Keratinocyte (primary cell): ENCODE measurements at regions not wholly inside any gene's neighbourhood (a gene's known extent, or its start where the extent isn't known, plus 50 kb on each side); places are given as distances from the start of the nearest gene placed in this dataset.
A peak's percentile ranks its signal among the peaks of the same experiment; 100 is the strongest.

Experiments used
- DNase-seq: peaks from one replicate; pipeline ENCODE4 v3.0.0-alpha.2; 2011; ENCODE audit warnings: low read depth, missing footprints, low spot score
- FAIRE-seq: peaks from 2 replicates; lab custom pipeline; 2011; peaks lifted over from hg19 to GRCh38; lab: Jason Lieb, UNC
- H2AFZ ChIP-seq: 2 replicates; pipeline ENCODE4 v1.6.0; 2012; ENCODE audit warnings: low read length, control low read depth, inconsistent platforms; ENCODE audit not compliant: control insufficient read depth
- H3K27ac ChIP-seq: 2 replicates; pipeline ENCODE4 v1.5.1; 2011; ENCODE audit warnings: low read length; ENCODE audit not compliant: control insufficient read depth, insufficient read depth
- H3K27me3 ChIP-seq: 3 replicates; pipeline ENCODE4 v1.6.0; 2011; ENCODE audit warnings: low read length; ENCODE audit not compliant: control insufficient read depth, insufficient read depth; ENCODE audit errors: extremely low read depth
- H3K36me3 ChIP-seq, 2 experiments: 2 replicates in 1 of 2; 3 replicates in 1 of 2; pipeline ENCODE4 v1.5.1; 2011; ENCODE audit warnings: low read length in 2 of 2, mild to moderate bottlenecking in 1 of 2; ENCODE audit not compliant: control insufficient read depth in 2 of 2, insufficient read depth in 2 of 2; ENCODE audit errors: extremely low read depth in 1 of 2
- H3K4me1 ChIP-seq: 3 replicates; pipeline ENCODE4 v1.5.1; 2011; ENCODE audit warnings: low read length; ENCODE audit not compliant: control insufficient read depth, insufficient read depth; ENCODE audit errors: extremely low read depth
- H3K4me2 ChIP-seq: 3 replicates; pipeline ENCODE4 v1.6.0; 2011; ENCODE audit warnings: low read depth, low read length; ENCODE audit not compliant: control insufficient read depth, insufficient read depth; ENCODE audit errors: extremely low read depth
- H3K4me3 ChIP-seq, 3 experiments: fragments of 200-600 bp in 1 of 3; sonication (generic) in 1 of 3; 2 replicates in 2 of 3; 3 replicates in 1 of 3; pipeline ENCODE4 v1.5.1; 2011 to 2016; ENCODE audit warnings: low read length in 3 of 3, mild to moderate bottlenecking in 3 of 3, control low read depth in 2 of 3, inconsistent platforms in 1 of 3, low read depth in 1 of 3, mixed read lengths in 1 of 3, mixed run types in 1 of 3, moderate library complexity in 1 of 3; ENCODE audit not compliant: control insufficient read depth in 2 of 3, insufficient read depth in 2 of 3; ENCODE audit errors: extremely low read depth in 1 of 3
- H3K79me2 ChIP-seq: 2 replicates; pipeline ENCODE4 v1.6.0; 2012; ENCODE audit warnings: low read length; ENCODE audit not compliant: control insufficient read depth, insufficient read depth
- H3K9ac ChIP-seq: 3 replicates; pipeline ENCODE4 v1.6.0; 2011; ENCODE audit warnings: low read length; ENCODE audit not compliant: control insufficient read depth, insufficient read depth; ENCODE audit errors: extremely low read depth
- H3K9me1 ChIP-seq: 3 replicates; pipeline ENCODE4 v1.6.0; 2011; ENCODE audit warnings: low read length; ENCODE audit not compliant: control insufficient read depth, insufficient read depth; ENCODE audit errors: extremely low read depth
- H3K9me3 ChIP-seq: 2 replicates; pipeline ENCODE4 v1.5.1; 2012; ENCODE audit warnings: low read depth, low read length; ENCODE audit not compliant: control insufficient read depth
- H4K20me1 ChIP-seq: 3 replicates; pipeline ENCODE4 v1.6.0; 2011; ENCODE audit warnings: low read length; ENCODE audit not compliant: control insufficient read depth, insufficient read depth; ENCODE audit errors: extremely low read depth
- CTCF ChIP-seq, 3 experiments: IDR thresholded peaks in 1 of 3; conservative IDR thresholded peaks in 1 of 3; optimal IDR thresholded peaks in 1 of 3; 2 replicates in 2 of 3; 3 replicates in 1 of 3; pipeline versions ENCODE3 to v1.5.1; 2011; ENCODE audit warnings: low read length in 3 of 3, mild to moderate bottlenecking in 3 of 3, moderate library complexity in 2 of 3, control low read depth in 1 of 3, inconsistent platforms in 1 of 3; ENCODE audit not compliant: insufficient read depth in 2 of 3; ENCODE audit errors: extremely low read depth in 1 of 3
- EZH2 ChIP-seq: IDR thresholded peaks from one replicate; pipeline ENCODE4 v1.6.1; 2012; ENCODE audit warnings: inconsistent platforms, mild to moderate bottlenecking, low read length, moderate library complexity
- dilution Hi-C: fragments of 300-500 bp; cut with MboI; formaldehyde crosslinking; loops from one replicate; pipeline ENCODE4 v1.7.0; 2020; ENCODE audit warnings: low sequenced_read_pairs; ENCODE audit not compliant: extremely low pct_ligation_motif_present

DNA sequence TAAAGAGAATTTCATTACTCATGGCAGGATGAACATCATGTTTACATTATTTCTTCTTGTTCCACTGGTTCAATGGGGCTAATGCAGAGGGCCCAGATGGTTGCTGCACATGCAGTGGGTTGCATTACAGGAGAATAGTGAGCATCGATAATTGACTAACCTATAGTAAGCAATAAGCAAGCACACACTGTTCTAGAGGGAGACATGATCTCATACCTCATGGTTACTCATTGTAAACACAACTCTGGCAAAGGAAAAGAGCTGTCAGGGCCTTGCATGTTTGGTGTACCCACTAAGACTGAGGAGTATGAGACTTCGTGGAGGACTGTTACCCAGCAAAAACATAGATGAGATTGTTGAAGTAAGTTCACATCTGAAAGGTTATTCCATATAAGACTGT, 885.6 kb upstream of the VRK2 start:
- no peak overlapping the region for H2AFZ ChIP-seq
- no peak overlapping the region for H3K4me3 ChIP-seq
- dilution Hi-C loops: no loop called here
- H3K9ac ChIP-seq: no peak overlapping the region
- no peaks in the 10 kb centered on the region for H3K4me1 ChIP-seq
- H3K4me2 ChIP-seq: no peak overlapping the region
- no peaks in the 10 kb centered on the region for H4K20me1 ChIP-seq
- no peak overlapping the region for H3K27ac ChIP-seq
- no peak for DNase-seq
- no peak for TF ChIP-seq CTCF (optimal IDR thresholded peaks at IDR 0.05 in 1 of 3, IDR thresholded peaks at IDR 0.05 in 1 of 3, conservative IDR thresholded peaks at IDR 0.05 in 1 of 3; ENCODE audit: extremely low read depth in 1 of 3, insufficient read depth in 2 of 3, low read length in 3 of 3)
- H3K79me2 ChIP-seq: no peaks in the 10 kb centered on the region
- no peaks in the 10 kb centered on the region for H3K36me3 ChIP-seq
- no peaks in the 10 kb centered on the region for H3K9me3 ChIP-seq
- H3K9me1 ChIP-seq: no peaks in the 10 kb centered on the region
- no peaks in the 10 kb centered on the region for H3K27me3 ChIP-seq
- FAIRE-seq: no peak

DNA sequence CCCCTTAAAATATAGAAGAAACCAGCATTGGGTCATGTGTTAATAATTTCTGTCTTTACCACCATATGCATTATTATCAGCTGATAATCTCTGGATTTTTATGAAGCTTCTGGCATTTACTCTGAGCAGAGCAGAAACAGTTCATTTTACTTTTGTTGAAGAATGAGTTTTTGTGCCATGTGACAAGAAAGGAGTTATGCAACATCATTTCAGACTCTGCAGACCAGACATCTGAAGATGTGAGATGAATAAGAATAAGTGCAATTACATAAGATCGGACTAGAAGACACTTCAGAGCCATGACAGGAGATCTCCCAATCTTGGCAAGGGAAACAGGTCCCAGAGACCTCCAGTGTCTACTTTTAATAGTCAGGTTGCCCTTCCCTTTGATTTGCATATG, 869.4 kb upstream of the VRK2 start:
- Histone ChIP-seq H3K36me3 (no peaks in the 10 kb centered on the region), H2AFZ (no peak overlapping the region), H3K79me2 (no peaks in the 10 kb centered on the region), H3K27ac (no peak overlapping the region), H3K4me3 (no peak overlapping the region), H3K9me1 (no peaks in the 10 kb centered on the region), H3K9me3 (no peaks in the 10 kb centered on the region), H3K4me2 (no peak overlapping the region), H3K4me1 (peaks cover 28% of the 10 kb centered on the region), H3K27me3 (no peaks in the 10 kb centered on the region), H4K20me1 (no peaks in the 10 kb centered on the region), H3K9ac (no peak overlapping the region)
- dilution Hi-C loops: no loop called here
- DNase-seq: no peak
- peak; percentile 69 for FAIRE-seq
- TF ChIP-seq CTCF (optimal IDR thresholded peaks at IDR 0.05 in 1 of 3, IDR thresholded peaks at IDR 0.05 in 1 of 3, conservative IDR thresholded peaks at IDR 0.05 in 1 of 3; ENCODE audit: extremely low read depth in 1 of 3, insufficient read depth in 2 of 3, low read length in 3 of 3) (no peak), EZH2 (no peak)
